SK-N-SH treated with all-trans-retinoic acid at 6 μM for 48 hours (cell line): ENCODE measurements at regions not wholly inside any gene's neighbourhood (a gene's known extent, or its start where the extent isn't known, plus 50 kb on each side); places are given as distances from the start of the nearest gene placed in this dataset.

Source experiments
- ATAC-seq: fragments of 200-7000 bp; cut with Tn5 transposase; 3 replicates; pipeline ENCODE4 v1.9.1; 2020; ENCODE audit warnings: mild to moderate bottlenecking, moderate library complexity
- BACH2 ChIP-seq: fragments of 250-450 bp; sonication (Bioruptor Pico); IDR thresholded peaks from 2 replicates; pipeline ENCODE4 v1.9.0; 2021; ENCODE audit warnings: mild to moderate bottlenecking, borderline replicate concordance
- CSDC2 ChIP-seq: fragments of 250-450 bp; sonication (Bioruptor Pico); IDR thresholded peaks from 2 replicates; pipeline ENCODE4 v1.5.0; 2020; ENCODE audit warnings: mild to moderate bottlenecking, moderate library complexity
- ESRRG ChIP-seq: fragments of 250-450 bp; sonication (Bioruptor Pico); IDR thresholded peaks from 2 replicates; pipeline ENCODE4 v1.6.1; 2021; ENCODE audit warnings: mild to moderate bottlenecking
- GLIS3 ChIP-seq: fragments of 250-450 bp; sonication (Bioruptor Pico); IDR thresholded peaks from 2 replicates; pipeline ENCODE4 v1.5.0; 2020; ENCODE audit warnings: mild to moderate bottlenecking, moderate library complexity
- ISL1 ChIP-seq: fragments of 250-450 bp; sonication (Bioruptor Pico); IDR thresholded peaks from 2 replicates; pipeline ENCODE4 v2.1.2; 2022; ENCODE audit warnings: mild to moderate bottlenecking, moderate library complexity
- OSR1 ChIP-seq: fragments of 250-450 bp; sonication (Bioruptor Pico); IDR thresholded peaks from 2 replicates; pipeline ENCODE4 v1.8.0; 2022; ENCODE audit warnings: moderate library complexity, mild to moderate bottlenecking, inconsistent platforms
- PPARA ChIP-seq: fragments of 250-450 bp; sonication (Bioruptor Pico); IDR thresholded peaks from 2 replicates; pipeline ENCODE4 v1.5.0; 2020; ENCODE audit warnings: mild to moderate bottlenecking, borderline replicate concordance
- RARB ChIP-seq: fragments of 250-450 bp; sonication (Bioruptor Pico); IDR thresholded peaks from 2 replicates; pipeline ENCODE4 v1.8.0; 2021; ENCODE audit warnings: mild to moderate bottlenecking, moderate library complexity
- SNAI2 ChIP-seq: fragments of 250-450 bp; sonication (Bioruptor Pico); IDR thresholded peaks from 2 replicates; pipeline ENCODE4 v1.5.0; 2020; ENCODE audit warnings: mild to moderate bottlenecking, moderate library complexity
- TCF4 ChIP-seq: fragments of 250-450 bp; sonication (Bioruptor Pico); IDR thresholded peaks from 2 replicates; pipeline ENCODE4 v1.8.0; 2021; ENCODE audit warnings: mild to moderate bottlenecking, moderate library complexity, borderline replicate concordance
- TOX ChIP-seq: fragments of 250-450 bp; sonication (Bioruptor Pico); IDR thresholded peaks from 2 replicates; pipeline ENCODE4 v1.8.0; 2021; ENCODE audit warnings: mild to moderate bottlenecking, moderate library complexity, borderline replicate concordance
- ZC3H10 ChIP-seq: fragments of 250-450 bp; sonication (Bioruptor Pico); IDR thresholded peaks from 2 replicates; pipeline ENCODE4 v1.5.1; 2021; ENCODE audit warnings: mild to moderate bottlenecking, moderate library complexity
- ZFP3 ChIP-seq: fragments of 250-450 bp; sonication (Bioruptor Pico); IDR thresholded peaks from 2 replicates; pipeline ENCODE4 v1.5.0; 2020; ENCODE audit warnings: mild to moderate bottlenecking, moderate library complexity
- ZFP30 ChIP-seq: fragments of 450-650 bp; formaldehyde crosslinking; IDR thresholded peaks from 2 replicates; pipeline ENCODE4 v1.5.0; 2022; ENCODE audit warnings: mild to moderate bottlenecking, moderate library complexity
- ZNF70 ChIP-seq: fragments of 450-650 bp; formaldehyde crosslinking; IDR thresholded peaks from 2 replicates; pipeline ENCODE4 v1.5.0; 2020; ENCODE audit warnings: mild to moderate bottlenecking, moderate library complexity
- ZNF8 ChIP-seq: fragments of 450-650 bp; formaldehyde crosslinking; IDR thresholded peaks from 2 replicates; pipeline ENCODE4 v1.5.0; 2020; ENCODE audit warnings: mild to moderate bottlenecking, moderate library complexity
- TF ChIP-seq, protein P1 (sequence below): fragments of 250-450 bp; sonication (Bioruptor Pico); IDR thresholded peaks from 2 replicates; pipeline ENCODE4 v1.8.0; 2021; ENCODE audit warnings: low read depth, mild to moderate bottlenecking, moderate library complexity, borderline replicate concordance
- TF ChIP-seq, protein P2 (sequence below): fragments of 250-450 bp; sonication (Bioruptor Pico); IDR thresholded peaks from 2 replicates; pipeline ENCODE4 v1.5.1; 2021; ENCODE audit warnings: mild to moderate bottlenecking, moderate library complexity
- TF ChIP-seq, protein P3 (sequence below): fragments of 250-450 bp; sonication (Bioruptor Pico); IDR thresholded peaks from 2 replicates; pipeline ENCODE4 v1.5.1; 2020; ENCODE audit warnings: low read depth, mild to moderate bottlenecking, moderate library complexity
- TF ChIP-seq, protein P4 (sequence below): fragments of 250-450 bp; sonication (Bioruptor Pico); IDR thresholded peaks from 2 replicates; pipeline ENCODE4 v1.8.0; 2020; ENCODE audit warnings: mild to moderate bottlenecking, moderate library complexity, borderline replicate concordance
- TF ChIP-seq, protein P5 (sequence below): fragments of 250-450 bp; sonication (Bioruptor Pico); IDR thresholded peaks from 2 replicates; pipeline ENCODE4 v1.5.0; 2020; ENCODE audit warnings: mild to moderate bottlenecking, moderate library complexity

DNA sequence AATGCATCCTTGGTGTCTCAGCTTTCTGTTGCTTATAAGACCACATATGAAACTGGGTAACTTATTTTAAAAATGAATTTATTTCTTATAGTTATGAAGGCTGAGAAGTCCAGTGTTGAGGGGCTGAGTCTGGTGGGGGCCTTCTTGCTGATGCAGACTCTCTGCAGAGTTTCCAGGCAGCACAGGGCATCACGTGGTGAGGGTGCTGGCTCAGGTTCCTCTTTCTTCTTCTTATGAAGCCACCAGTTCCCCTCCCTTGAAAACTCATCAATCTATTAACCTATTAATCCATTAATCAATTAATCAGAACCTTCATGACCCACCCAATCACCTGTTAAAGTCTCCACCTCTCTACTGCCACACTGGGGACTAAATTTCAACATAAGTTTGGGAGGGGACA, 595.6 kb upstream of the NRP1 start:
- TF ChIP-seq OSR1 (CRISPR knock-in tag) (no peak), ZFP3 (CRISPR knock-in tag) (no peak), BACH2 (CRISPR knock-in tag) (no peak), CSDC2 (CRISPR knock-in tag) (no peak), ISL1 (CRISPR knock-in tag) (no peak), ZNF8 (CRISPR knock-in tag) (no peak), TCF4 (CRISPR knock-in tag) (no peak), ESRRG (CRISPR knock-in tag) (no peak), ZC3H10 (CRISPR knock-in tag) (no peak), TOX (CRISPR knock-in tag) (no peak), ZFP30 (CRISPR knock-in tag) (no peak), GLIS3 (CRISPR knock-in tag) (no peak)
- TF ChIP-seq, protein P1, sequence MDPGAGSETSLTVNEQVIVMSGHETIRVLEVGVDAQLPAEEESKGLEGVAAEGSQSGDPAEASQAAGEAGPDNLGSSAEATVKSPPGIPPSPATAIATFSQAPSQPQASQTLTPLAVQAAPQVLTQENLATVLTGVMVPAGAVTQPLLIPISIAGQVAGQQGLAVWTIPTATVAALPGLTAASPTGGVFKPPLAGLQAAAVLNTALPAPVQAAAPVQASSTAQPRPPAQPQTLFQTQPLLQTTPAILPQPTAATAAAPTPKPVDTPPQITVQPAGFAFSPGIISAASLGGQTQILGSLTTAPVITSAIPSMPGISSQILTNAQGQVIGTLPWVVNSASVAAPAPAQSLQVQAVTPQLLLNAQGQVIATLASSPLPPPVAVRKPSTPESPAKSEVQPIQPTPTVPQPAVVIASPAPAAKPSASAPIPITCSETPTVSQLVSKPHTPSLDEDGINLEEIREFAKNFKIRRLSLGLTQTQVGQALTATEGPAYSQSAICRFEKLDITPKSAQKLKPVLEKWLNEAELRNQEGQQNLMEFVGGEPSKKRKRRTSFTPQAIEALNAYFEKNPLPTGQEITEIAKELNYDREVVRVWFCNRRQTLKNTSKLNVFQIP, result no peak
- TF ChIP-seq, protein P2, sequence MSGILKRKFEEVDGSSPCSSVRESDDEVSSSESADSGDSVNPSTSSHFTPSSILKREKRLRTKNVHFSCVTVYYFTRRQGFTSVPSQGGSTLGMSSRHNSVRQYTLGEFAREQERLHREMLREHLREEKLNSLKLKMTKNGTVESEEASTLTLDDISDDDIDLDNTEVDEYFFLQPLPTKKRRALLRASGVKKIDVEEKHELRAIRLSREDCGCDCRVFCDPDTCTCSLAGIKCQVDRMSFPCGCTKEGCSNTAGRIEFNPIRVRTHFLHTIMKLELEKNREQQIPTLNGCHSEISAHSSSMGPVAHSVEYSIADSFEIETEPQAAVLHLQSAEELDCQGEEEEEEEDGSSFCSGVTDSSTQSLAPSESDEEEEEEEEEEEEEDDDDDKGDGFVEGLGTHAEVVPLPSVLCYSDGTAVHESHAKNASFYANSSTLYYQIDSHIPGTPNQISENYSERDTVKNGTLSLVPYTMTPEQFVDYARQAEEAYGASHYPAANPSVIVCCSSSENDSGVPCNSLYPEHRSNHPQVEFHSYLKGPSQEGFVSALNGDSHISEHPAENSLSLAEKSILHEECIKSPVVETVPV (CRISPR knock-in tag), result no peak
- TF ChIP-seq, protein P3, sequence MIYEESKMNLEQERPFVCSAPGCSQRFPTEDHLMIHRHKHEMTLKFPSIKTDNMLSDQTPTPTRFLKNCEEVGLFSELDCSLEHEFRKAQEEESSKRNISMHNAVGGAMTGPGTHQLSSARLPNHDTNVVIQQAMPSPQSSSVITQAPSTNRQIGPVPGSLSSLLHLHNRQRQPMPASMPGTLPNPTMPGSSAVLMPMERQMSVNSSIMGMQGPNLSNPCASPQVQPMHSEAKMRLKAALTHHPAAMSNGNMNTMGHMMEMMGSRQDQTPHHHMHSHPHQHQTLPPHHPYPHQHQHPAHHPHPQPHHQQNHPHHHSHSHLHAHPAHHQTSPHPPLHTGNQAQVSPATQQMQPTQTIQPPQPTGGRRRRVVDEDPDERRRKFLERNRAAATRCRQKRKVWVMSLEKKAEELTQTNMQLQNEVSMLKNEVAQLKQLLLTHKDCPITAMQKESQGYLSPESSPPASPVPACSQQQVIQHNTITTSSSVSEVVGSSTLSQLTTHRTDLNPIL (CRISPR knock-in tag), result no peak
- TF ChIP-seq, protein P4, sequence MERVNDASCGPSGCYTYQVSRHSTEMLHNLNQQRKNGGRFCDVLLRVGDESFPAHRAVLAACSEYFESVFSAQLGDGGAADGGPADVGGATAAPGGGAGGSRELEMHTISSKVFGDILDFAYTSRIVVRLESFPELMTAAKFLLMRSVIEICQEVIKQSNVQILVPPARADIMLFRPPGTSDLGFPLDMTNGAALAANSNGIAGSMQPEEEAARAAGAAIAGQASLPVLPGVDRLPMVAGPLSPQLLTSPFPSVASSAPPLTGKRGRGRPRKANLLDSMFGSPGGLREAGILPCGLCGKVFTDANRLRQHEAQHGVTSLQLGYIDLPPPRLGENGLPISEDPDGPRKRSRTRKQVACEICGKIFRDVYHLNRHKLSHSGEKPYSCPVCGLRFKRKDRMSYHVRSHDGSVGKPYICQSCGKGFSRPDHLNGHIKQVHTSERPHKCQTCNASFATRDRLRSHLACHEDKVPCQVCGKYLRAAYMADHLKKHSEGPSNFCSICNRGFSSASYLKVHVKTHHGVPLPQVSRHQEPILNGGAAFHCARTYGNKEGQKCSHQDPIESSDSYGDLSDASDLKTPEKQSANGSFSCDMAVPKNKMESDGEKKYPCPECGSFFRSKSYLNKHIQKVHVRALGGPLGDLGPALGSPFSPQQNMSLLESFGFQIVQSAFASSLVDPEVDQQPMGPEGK (CRISPR knock-in tag), result no peak
- ATAC-seq, result no peak

DNA sequence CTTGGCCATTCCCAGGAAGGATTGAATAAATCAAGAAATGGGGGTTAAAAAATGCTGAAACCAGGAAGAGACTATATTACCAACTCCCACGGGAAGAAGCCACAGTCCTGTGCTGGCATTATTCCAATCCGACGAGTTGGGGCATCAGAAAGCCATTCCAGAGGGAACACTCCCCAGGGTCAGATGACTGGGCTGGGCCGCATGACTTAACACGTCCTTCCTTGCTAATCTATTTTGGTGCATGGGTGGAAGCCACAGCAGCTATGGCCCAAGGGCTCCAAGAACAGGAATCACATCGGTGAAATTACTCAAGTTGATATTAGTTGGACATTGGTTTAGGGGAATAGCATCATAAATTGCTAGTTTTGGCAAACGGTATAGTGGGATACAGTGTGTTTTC, 592.9 kb upstream of the NRP1 start:
- TF ChIP-seq, protein P5, sequence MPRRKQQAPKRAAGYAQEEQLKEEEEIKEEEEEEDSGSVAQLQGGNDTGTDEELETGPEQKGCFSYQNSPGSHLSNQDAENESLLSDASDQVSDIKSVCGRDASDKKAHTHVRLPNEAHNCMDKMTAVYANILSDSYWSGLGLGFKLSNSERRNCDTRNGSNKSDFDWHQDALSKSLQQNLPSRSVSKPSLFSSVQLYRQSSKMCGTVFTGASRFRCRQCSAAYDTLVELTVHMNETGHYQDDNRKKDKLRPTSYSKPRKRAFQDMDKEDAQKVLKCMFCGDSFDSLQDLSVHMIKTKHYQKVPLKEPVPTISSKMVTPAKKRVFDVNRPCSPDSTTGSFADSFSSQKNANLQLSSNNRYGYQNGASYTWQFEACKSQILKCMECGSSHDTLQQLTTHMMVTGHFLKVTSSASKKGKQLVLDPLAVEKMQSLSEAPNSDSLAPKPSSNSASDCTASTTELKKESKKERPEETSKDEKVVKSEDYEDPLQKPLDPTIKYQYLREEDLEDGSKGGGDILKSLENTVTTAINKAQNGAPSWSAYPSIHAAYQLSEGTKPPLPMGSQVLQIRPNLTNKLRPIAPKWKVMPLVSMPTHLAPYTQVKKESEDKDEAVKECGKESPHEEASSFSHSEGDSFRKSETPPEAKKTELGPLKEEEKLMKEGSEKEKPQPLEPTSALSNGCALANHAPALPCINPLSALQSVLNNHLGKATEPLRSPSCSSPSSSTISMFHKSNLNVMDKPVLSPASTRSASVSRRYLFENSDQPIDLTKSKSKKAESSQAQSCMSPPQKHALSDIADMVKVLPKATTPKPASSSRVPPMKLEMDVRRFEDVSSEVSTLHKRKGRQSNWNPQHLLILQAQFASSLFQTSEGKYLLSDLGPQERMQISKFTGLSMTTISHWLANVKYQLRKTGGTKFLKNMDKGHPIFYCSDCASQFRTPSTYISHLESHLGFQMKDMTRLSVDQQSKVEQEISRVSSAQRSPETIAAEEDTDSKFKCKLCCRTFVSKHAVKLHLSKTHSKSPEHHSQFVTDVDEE, result no peak
- TF ChIP-seq OSR1 (CRISPR knock-in tag) (no peak), RARB (CRISPR knock-in tag) (no peak), BACH2 (CRISPR knock-in tag) (no peak), ZNF8 (CRISPR knock-in tag) (no peak), CSDC2 (CRISPR knock-in tag) (no peak), ESRRG (CRISPR knock-in tag) (no peak), TCF4 (CRISPR knock-in tag) (no peak), PPARA (CRISPR knock-in tag) (no peak), ZFP30 (CRISPR knock-in tag) (no peak), ISL1 (CRISPR knock-in tag) (no peak), SNAI2 (CRISPR knock-in tag) (no peak), ZNF70 (CRISPR knock-in tag) (no peak), TOX (CRISPR knock-in tag) (no peak)
- TF ChIP-seq, protein P3 (CRISPR knock-in tag), result no peak
- TF ChIP-seq, protein P1, result no peak
- no peak for ATAC-seq
